H9 (cell line): ENCODE measurements at regions not wholly inside any gene's neighbourhood (a gene's known extent, or its start where the extent isn't known, plus 50 kb on each side); places are given as distances from the start of the nearest gene placed in this dataset.
A peak's percentile ranks its signal among the peaks of the same experiment; 100 is the strongest.
"Not testable (repeated sequence)": the region's sequence is repeated elsewhere in the genome, so short reads cannot be mapped to it uniquely, and the experiment has no call there.

ENCODE experiments used
- DNase-seq: peaks from one replicate; pipeline ENCODE4 v3.0.0-alpha.2; 2017
- H2AFZ ChIP-seq: one replicate; pipeline ENCODE4 v1.6.1; 2013; ENCODE audit warnings: mild to moderate bottlenecking, low read length, control low read depth, moderate library complexity
- H2AK5ac ChIP-seq: 2 replicates; pipeline ENCODE4 v1.6.1; 2013; ENCODE audit warnings: low read length, control low read depth, mixed read lengths; ENCODE audit not compliant: insufficient read length
- H2BK120ac ChIP-seq: one replicate; pipeline ENCODE4 v1.6.1; 2013; ENCODE audit warnings: low read depth, mild to moderate bottlenecking, low read length, control low read depth, inconsistent platforms; ENCODE audit not compliant: poor library complexity, severe bottlenecking
- H2BK12ac ChIP-seq: 2 replicates; pipeline ENCODE4 v1.6.1; 2013; ENCODE audit warnings: low read length, control low read depth, mixed read lengths, low read depth; ENCODE audit not compliant: insufficient read length
- H2BK15ac ChIP-seq: 2 replicates; pipeline ENCODE4 v1.6.1; 2013; ENCODE audit warnings: low read depth, low read length, control low read depth
- H2BK20ac ChIP-seq: one replicate; pipeline ENCODE4 v1.6.1; 2013; ENCODE audit warnings: low read depth, mild to moderate bottlenecking, low read length, control low read depth, inconsistent platforms; ENCODE audit not compliant: poor library complexity, severe bottlenecking
- H2BK5ac ChIP-seq: 2 replicates; pipeline ENCODE4 v1.6.1; 2013; ENCODE audit warnings: low read length, control low read depth, mixed read lengths; ENCODE audit not compliant: insufficient read length
- H3K14ac ChIP-seq: 2 replicates; pipeline ENCODE4 v1.6.1; 2013; ENCODE audit warnings: low read length, control low read depth; ENCODE audit not compliant: insufficient read depth
- H3K18ac ChIP-seq: 2 replicates; pipeline ENCODE4 v1.6.1; 2013; ENCODE audit warnings: low read depth, mild to moderate bottlenecking, mixed read lengths, low read length, control low read depth; ENCODE audit not compliant: insufficient read length
- H3K23ac ChIP-seq: 2 replicates; pipeline ENCODE4 v1.6.1; 2013; ENCODE audit warnings: low read length, control low read depth, mixed read lengths, low read depth; ENCODE audit not compliant: insufficient read length
- H3K23me2 ChIP-seq: 2 replicates; pipeline ENCODE4 v1.6.1; 2013; ENCODE audit warnings: low read depth, mild to moderate bottlenecking, mixed read lengths, low read length, control low read depth; ENCODE audit not compliant: insufficient read length, poor library complexity, severe bottlenecking
- H3K27ac ChIP-seq: 2 replicates; pipeline ENCODE4 v1.5.1; 2013; ENCODE audit warnings: low read length, control low read depth, mixed read lengths, low read depth; ENCODE audit not compliant: insufficient read length
- H3K27me3 ChIP-seq: 2 replicates; pipeline ENCODE4 v1.6.1; 2013; ENCODE audit warnings: low read length, control low read depth, inconsistent platforms; ENCODE audit not compliant: insufficient read depth
- H3K4ac ChIP-seq: 2 replicates; pipeline ENCODE4 v1.6.1; 2013; ENCODE audit warnings: low read depth, mild to moderate bottlenecking, control low read depth, inconsistent platforms, low read length, moderate library complexity
- H3K4me1 ChIP-seq: 2 replicates; pipeline ENCODE4 v1.6.1; 2013; ENCODE audit warnings: low read length, control low read depth, inconsistent platforms; ENCODE audit not compliant: insufficient read depth
- H3K4me2 ChIP-seq: 2 replicates; pipeline ENCODE4 v1.6.1; 2013; ENCODE audit warnings: low read length, control low read depth, mixed read lengths; ENCODE audit not compliant: insufficient read length, insufficient read depth
- H3K56ac ChIP-seq: 2 replicates; pipeline ENCODE4 v1.6.1; 2013; ENCODE audit warnings: low read depth, mild to moderate bottlenecking, mixed read lengths, low read length, control low read depth; ENCODE audit not compliant: insufficient read length
- H3K79me1 ChIP-seq: 2 replicates; pipeline ENCODE4 v1.6.1; 2013; ENCODE audit warnings: low read depth, mild to moderate bottlenecking, moderate library complexity, low read length, control low read depth, inconsistent platforms; ENCODE audit not compliant: insufficient read depth, poor library complexity, severe bottlenecking
- H3K79me2 ChIP-seq: 2 replicates; pipeline ENCODE4 v1.6.1; 2013; ENCODE audit warnings: low read length, control low read depth, inconsistent platforms; ENCODE audit not compliant: insufficient read depth
- H3K9ac ChIP-seq: 2 replicates; pipeline ENCODE4 v1.6.1; 2013; ENCODE audit warnings: low read length, control low read depth, mixed read lengths; ENCODE audit not compliant: insufficient read length; ENCODE audit errors: extremely low read depth
- H3K9me3 ChIP-seq: one replicate; pipeline ENCODE4 v1.6.1; 2013; ENCODE audit warnings: low read depth, low read length, inconsistent platforms; ENCODE audit not compliant: control insufficient read depth
- H3T11ph ChIP-seq: one replicate; pipeline ENCODE4 v1.6.1; 2013; ENCODE audit warnings: mild to moderate bottlenecking, low read length, control low read depth, inconsistent platforms
- H4K20me1 ChIP-seq: one replicate; pipeline ENCODE4 v1.6.1; 2013; ENCODE audit not compliant: control insufficient read depth, insufficient read length, insufficient read depth
- H4K5ac ChIP-seq: 2 replicates; pipeline ENCODE4 v1.6.1; 2013; ENCODE audit warnings: low read depth, mild to moderate bottlenecking, mixed read lengths, low read length, control low read depth; ENCODE audit not compliant: insufficient read length
- H4K8ac ChIP-seq: replicated peaks from 2 replicates; pipeline ENCODE4 v1.6.1; 2013; ENCODE audit warnings: low read length, control low read depth, mixed read lengths, low read depth; ENCODE audit not compliant: insufficient read length
- H4K91ac ChIP-seq: 2 replicates; pipeline ENCODE4 v1.6.1; 2013; ENCODE audit warnings: low read depth, mild to moderate bottlenecking, moderate library complexity, mixed read lengths, low read length, control low read depth; ENCODE audit not compliant: insufficient read length
- H3K27ac Mint-ChIP-seq, 3 experiments: 2 replicates in 2 of 3; 3 replicates in 1 of 3; pipeline ENCODE4 v1.8.0; 2020 to 2021; ENCODE audit warnings: mixed read lengths in 3 of 3, mild to moderate bottlenecking in 1 of 3, moderate library complexity in 1 of 3
- H3K27me3 Mint-ChIP-seq: 2 replicates; pipeline ENCODE4 v1.8.0; 2021; ENCODE audit warnings: low read depth, mild to moderate bottlenecking, moderate library complexity, mixed read lengths
- H3K36me3 Mint-ChIP-seq, 3 experiments: 2 replicates in 2 of 3; 3 replicates in 1 of 3; pipeline ENCODE4 v1.8.0; 2020 to 2021; ENCODE audit warnings: low read depth in 3 of 3, mixed read lengths in 3 of 3; ENCODE audit not compliant: insufficient read depth in 1 of 3
- H3K4me1 Mint-ChIP-seq, 2 experiments: 2 replicates each; pipeline ENCODE4 v1.8.0; 2020; ENCODE audit warnings: mixed read lengths in 2 of 2
- H3K4me3 Mint-ChIP-seq, 2 experiments: 2 replicates in 1 of 2; 3 replicates in 1 of 2; pipeline ENCODE4 v1.8.0; 2020 to 2021; ENCODE audit warnings: mild to moderate bottlenecking in 2 of 2, mixed read lengths in 2 of 2, moderate library complexity in 1 of 2
- H3K9me3 Mint-ChIP-seq, 2 experiments: 2 replicates in 1 of 2; 3 replicates in 1 of 2; pipeline ENCODE4 v1.8.0; 2020; ENCODE audit warnings: mild to moderate bottlenecking in 2 of 2, mixed read lengths in 2 of 2, moderate library complexity in 1 of 2
- CTCF ChIP-seq: fragments of 200-600 bp; sonication (generic); conservative IDR thresholded peaks from 3 replicates; pipeline ENCODE4 v1.8.0; 2021; ENCODE audit warnings: antibody characterized with exemption, mild to moderate bottlenecking
- WGBS: extraction: QIAGEN DNeasy Blood & Tissue Kit; methylation state at CpG from one replicate; pipeline ENCODE4 v1.1.7; 2013; ENCODE audit warnings: missing lambda C conversion rate, low lambda C conversion rate, mixed read lengths; ENCODE audit not compliant: insufficient read length; ENCODE audit errors: extremely low coverage; 5-methylcytosine and 5-hydroxymethylcytosine counted together

- Histone ChIP-seq H3K4me1 (no peaks in the 10 kb centered on the region), H3K23me2 (no peaks in the 10 kb centered on the region), H3K23ac (no peak overlapping the region), H2BK20ac (no peak overlapping the region), H3K18ac (no peak overlapping the region), H3K4me2 (no peak overlapping the region), H3K14ac (no peak overlapping the region), H3K9ac (no peak overlapping the region), H3K9me3 (no peaks in the 10 kb centered on the region), H4K91ac (no peak overlapping the region), H3K27ac (no peak overlapping the region), H2BK120ac (no peak overlapping the region), H2BK15ac (no peak overlapping the region), H3K27me3 (no peaks in the 10 kb centered on the region), H3K4ac (no peak overlapping the region), H4K8ac (no peak overlapping the region), H2BK5ac (no peak overlapping the region), H2BK12ac (no peak overlapping the region), H3T11ph (no peak overlapping the region), H3K79me2 (no peaks in the 10 kb centered on the region), H3K56ac (no peak overlapping the region), H2AK5ac (no peak overlapping the region), H2AFZ (no peak overlapping the region), H3K79me1 (no peaks in the 10 kb centered on the region), H4K20me1 (no peaks in the 10 kb centered on the region), H4K5ac (no peak overlapping the region)
- no CpG with 5 or more reads among the region's 22 CpGs for WGBS
- no peaks in the 10 kb centered on the region for H3K36me3 Mint-ChIP-seq
- H3K4me1 Mint-ChIP-seq = peaks cover 4% of the 10 kb centered on the region in 2 experiments
- no peaks in the 10 kb centered on the region for H3K27me3 Mint-ChIP-seq
- TF ChIP-seq CTCF = peak; percentile 15; the same call in 1 of the 3 replicates
- peak; percentile 58 for DNase-seq
- H3K9me3 Mint-ChIP-seq = no peaks in the 10 kb centered on the region; a peak in 1 of 5 replicates
- no peak overlapping the region for H3K4me3 Mint-ChIP-seq
- H3K27ac Mint-ChIP-seq = no peak overlapping the region; a peak in 1 of 7 replicates
Observed at GRCh38 chr5:114857941-114858551, 311.7 kb downstream of the TRIM36 start.

- not testable (repeated sequence) for H2BK5ac ChIP-seq, H3K27me3 Mint-ChIP-seq, H3K18ac ChIP-seq, H3K4me2 ChIP-seq, H4K20me1 ChIP-seq, H3K23ac ChIP-seq, H3T11ph ChIP-seq, H3K4me1 Mint-ChIP-seq, H3K79me2 ChIP-seq, H3K4me1 ChIP-seq, H4K5ac ChIP-seq, H2AK5ac ChIP-seq, H3K79me1 ChIP-seq, H3K27ac ChIP-seq, H3K4ac ChIP-seq, H3K9me3 ChIP-seq, H3K27me3 ChIP-seq, H3K56ac ChIP-seq, DNase-seq, H4K8ac ChIP-seq, H2BK120ac ChIP-seq, H3K14ac ChIP-seq, H4K91ac ChIP-seq, H3K4me3 Mint-ChIP-seq, H2AFZ ChIP-seq, H3K23me2 ChIP-seq, H2BK15ac ChIP-seq, H3K27ac Mint-ChIP-seq, H2BK12ac ChIP-seq, H2BK20ac ChIP-seq, H3K9ac ChIP-seq
- Mint-ChIP-seq H3K36me3 (peaks cover 7 to 22% (median 17%) of the 10 kb centered on the region in 3 experiments), H3K9me3 (peaks cover 34 to 45% of the 10 kb centered on the region in 2 experiments)
- no CpG with 5 or more reads among the region's 9 CpGs for WGBS
Observed at GRCh38 chr5:114844711-114845110, 325.0 kb downstream of the TRIM36 start.
